ENCODE measurements at regions not wholly inside any gene's neighbourhood (a gene's known extent, or its start where the extent isn't known, plus 50 kb on each side); places are given as distances from the start of the nearest gene placed in this dataset.

DNA sequence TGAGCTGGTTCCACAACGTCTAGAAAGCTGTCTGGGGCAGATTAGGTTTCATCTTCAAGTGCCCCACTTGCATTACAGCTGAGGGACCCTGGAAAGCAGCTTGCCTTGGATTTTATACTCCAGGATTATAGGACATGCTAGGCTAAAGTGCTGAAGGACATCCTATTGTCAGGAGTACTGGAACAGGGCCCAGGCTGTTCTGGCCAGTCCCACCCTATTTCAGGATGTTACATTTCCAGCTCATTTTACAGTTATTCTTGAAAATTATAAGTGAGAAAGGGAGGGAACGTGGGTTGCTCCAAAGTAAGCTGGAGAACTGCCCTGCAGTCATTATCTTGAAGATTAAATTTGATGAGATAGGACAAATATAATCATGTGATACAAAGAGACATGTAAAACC, 71.0 kb upstream of the UGT8 start:
- no peak for DNase-seq (ENCODE audit: low read depth in 2 of 2)

DNA sequence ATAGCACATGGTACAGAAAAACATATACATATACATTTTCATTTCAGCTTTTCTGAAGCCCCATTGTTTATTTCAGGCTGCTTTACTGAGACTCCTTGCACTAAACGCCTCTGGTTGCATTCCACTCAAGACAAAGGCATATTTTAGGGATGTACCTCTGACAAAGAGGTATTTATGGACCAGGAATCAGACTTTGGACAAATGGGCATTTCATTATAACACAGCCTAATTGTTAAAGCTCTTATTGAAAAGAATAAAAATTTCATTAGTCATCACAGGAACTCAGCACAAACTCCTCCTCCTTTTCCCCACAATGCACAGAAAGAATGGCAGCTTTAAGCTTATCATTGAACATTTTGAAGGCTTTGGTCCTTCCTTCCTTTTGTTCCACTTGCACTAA, 62.9 kb upstream of the UGT8 start:
- DNase-seq (ENCODE audit: low read depth in 2 of 2) = no peak

DNA sequence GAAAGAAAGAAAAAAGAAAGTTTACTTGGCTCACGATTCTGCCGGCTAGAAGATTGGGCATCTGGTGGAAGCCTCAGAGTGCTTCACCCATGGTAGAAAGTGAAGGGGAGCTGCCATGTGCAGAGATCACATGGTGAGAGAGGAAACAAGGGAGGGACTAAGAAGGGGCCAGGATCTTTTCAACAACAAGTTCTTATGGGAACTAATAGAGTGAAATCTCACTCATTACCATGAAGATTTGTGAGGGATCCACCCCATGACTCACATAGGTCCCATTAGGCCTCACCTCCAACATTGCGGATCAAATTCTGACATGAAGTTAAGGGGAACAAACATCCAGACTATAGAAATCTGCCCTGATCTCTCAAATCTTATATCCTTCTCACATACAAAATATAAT, 61.3 kb upstream of the UGT8 start:
- DNase-seq (ENCODE audit: low read depth in 2 of 2) = no peak

DNA sequence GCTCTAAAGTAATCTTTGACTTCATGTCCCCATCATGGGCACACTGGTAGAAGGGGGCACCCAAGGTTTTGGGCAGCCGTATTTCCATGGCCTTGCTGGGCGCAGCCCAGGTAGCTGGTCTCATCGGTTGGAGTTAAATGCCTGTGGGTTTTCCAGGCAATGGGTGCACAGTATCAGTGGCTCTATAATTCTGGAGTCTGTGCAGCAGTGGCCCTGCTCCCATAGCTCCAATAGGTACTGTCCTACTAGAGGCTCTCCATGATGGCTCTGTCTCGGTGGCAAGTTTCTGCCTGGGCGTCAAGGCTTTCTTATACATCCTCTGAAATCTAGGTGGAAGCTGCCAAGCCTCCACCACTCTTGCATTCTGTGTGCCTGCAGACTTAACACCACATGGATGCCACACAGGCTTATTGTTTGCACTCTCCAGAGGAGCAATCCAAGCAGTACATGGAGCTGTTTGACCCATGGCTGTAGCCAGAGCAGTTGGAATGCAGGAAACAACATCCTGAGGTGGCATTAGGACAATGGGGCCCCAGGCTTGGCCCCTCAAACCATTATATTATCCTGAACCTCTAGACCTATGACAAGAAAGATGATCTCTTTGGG, 60.5 kb upstream of the UGT8 start:
- no peak for DNase-seq (ENCODE audit: low read depth in 2 of 2)

DNA sequence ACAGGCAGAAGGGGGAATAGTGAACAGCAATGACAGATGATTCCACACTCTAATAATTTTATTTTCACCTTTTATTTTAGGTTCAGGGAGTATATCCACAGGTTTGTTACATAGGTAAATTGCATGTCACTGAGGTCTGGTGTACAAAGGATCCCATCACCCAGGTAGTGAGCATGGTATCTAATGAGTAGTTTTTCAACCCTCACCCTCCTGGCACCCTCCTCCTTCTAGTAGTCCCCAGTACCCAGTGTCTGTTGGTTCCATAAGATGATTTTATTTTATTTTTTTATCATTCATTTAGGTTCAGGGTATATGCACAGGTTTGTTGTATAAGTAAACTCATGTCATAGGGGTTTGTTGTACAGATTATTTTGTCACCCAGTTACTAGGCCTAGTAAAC, 58.6 kb upstream of the UGT8 start:
- no peak for DNase-seq (ENCODE audit: low read depth in 2 of 2)

DNA sequence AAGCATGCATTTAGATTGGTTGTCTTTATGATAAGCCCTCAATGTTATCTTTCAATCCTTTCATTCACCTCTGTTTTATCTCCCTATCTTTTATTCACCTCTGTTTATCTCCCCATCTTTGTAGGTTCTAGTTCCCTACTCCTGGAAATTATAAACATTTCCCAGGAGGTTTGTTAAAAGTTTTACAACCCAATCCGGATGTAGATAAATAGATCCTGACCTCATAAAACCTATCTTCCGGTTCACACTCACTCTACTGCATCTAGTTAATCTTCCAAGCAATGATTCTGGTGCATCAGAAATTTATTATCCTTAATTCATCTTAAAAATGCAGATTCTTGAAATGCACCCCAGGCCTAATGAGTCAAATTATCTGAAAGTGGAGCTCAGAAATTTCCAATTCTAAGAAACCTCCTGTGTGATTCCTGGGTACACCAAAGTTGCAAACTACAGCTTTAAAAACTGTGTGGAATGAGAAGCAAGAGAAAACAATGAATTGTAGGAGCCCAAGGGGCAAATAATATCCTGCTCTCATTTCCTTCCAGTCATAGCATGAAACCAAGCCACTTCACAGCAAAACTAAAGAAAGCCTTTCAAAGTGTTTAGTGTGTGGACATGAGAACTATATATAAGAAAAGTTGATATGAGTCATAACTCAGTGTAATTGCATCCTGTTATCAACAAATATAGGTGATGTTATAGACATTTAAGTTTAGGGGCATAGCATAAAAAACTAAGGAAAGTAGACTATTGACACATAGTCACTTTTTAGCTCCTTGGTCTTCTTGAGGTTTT, 51.1 kb upstream of the UGT8 start:
- DNase-seq (ENCODE audit: low read depth in 2 of 2) = no peak

Data from stimulated activated CD8-positive, alpha-beta memory T cell treated with anti-CD3 and anti-CD28 coated beads, Interleukin-15, amount 100 ng/mL, for 4 hours (primary cell).